ENCODE measurements at regions not wholly inside any gene's neighbourhood (a gene's known extent, or its start where the extent isn't known, plus 50 kb on each side); places are given as distances from the start of the nearest gene placed in this dataset.
A peak's percentile ranks its signal among the peaks of the same experiment; 100 is the strongest.
"Not testable (repeated sequence)": the region's sequence is repeated elsewhere in the genome, so short reads cannot be mapped to it uniquely, and the experiment has no call there.

DNA sequence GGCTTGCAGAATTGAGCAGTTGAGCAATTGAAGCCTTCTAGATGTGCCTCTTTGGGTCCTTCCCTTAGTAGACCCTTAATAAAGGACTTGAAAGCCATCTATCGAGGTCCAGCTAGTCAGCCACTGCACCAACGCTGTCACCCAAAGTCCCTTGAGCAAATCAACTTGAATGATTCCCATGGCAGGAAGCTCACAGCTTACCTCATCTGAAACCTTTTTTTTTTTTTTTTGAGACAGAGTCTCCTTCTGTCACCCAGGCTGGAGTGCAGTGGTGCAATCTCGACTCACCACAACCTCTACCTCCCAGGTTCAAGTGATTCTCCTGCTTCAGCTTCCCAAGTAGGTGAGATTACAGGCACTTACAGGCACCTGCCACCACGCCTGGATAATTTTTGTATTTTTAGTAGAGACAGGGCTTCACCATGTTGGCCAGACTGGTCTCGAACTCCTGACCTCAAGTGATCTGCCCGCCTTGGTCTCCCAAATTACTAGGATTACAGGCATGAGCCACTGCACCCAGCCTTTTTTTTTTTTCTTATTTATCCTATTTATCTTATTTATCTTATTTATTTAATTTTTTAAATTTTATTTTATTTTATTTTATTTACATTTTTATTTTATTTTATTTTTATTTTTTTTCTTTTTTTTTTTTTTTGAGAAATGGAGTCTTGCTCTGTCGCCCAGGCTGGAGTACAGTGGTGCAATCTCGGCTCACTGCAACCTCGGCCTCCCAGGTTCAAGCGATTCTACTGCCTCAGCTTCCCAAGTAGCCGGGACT lies 143.8 kb downstream of the NUFIP1 start:
- not testable (repeated sequence) for DNase-seq

DNA sequence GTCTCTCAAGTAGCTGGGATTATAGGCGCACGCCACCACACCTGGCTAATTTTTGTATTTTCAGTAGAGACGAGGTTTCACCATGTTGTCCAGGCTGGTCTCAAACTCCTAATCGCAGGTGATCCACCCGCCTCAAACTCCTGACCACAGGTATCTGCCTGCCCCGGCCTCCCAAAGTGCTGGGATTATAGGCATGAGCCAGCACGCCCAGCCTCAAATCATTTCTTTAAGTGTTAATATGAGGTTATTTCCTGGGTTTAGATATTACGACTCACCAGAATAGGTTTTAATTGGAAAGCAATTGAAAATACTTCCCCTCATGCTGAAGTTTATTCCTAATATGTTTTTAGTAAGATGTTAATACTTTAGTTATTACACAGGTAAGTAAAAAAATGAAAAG lies 144.5 kb downstream of the NUFIP1 start:
- no peak for DNase-seq

DNA sequence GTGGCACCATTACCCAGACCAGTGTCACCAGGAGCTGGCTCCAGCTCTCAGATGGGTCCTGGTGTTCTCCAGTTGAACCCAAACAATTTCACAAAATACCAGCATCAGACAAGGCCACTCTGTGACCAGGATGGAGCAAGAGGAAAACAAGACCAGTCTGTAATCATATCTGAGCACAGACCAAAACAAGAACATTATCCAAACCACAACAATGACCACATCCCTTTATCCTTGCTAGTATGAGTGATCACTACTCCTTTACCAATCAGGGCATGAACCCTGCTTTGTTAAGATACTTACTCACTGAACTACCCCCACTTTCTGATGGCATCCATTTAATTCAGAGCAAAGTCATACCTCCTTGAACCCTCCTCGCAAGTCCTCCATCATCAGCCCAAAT lies 145.9 kb downstream of the NUFIP1 start:
- peak; percentile 59 for DNase-seq

DNA sequence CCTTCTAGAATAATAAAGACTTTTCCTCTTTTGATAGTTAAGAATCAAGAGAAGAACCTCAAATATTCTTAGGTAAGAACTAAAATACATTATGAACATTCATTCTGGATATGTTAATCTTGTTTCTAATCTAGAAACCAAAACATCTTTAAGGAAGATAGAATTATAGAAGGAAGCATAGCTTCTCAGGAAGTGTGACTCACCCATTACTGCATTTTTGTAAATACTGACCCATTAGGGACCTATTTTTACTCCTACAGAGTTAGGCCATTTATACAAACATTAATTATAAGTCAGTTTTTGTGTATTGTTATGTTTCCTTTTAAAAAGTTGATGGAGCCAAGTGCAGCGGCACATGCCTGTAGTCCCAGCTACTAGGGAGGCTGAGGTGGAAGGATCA lies 147.1 kb downstream of the NUFIP1 start:
- DNase-seq, result peak; percentile 46

DNA sequence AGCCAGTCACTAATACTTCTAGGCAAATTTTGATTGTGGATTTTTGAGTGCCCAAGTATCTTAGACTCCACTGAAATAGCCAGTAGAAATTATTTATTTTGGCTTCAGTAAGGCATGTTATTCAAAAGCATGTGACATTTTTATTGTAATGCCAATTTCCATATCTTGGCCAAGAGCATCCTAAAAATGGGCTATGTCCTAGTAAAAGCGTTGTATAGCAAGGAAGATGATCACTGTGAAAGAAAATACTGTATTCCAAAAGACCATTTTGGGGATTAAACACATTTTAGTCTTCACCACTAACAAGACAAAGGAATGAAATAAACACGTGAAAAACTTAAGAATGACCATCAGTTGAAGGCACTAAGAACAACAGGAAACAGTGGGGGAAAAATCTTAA lies 149.1 kb downstream of the NUFIP1 start:
- DNase-seq, result no peak

DNA sequence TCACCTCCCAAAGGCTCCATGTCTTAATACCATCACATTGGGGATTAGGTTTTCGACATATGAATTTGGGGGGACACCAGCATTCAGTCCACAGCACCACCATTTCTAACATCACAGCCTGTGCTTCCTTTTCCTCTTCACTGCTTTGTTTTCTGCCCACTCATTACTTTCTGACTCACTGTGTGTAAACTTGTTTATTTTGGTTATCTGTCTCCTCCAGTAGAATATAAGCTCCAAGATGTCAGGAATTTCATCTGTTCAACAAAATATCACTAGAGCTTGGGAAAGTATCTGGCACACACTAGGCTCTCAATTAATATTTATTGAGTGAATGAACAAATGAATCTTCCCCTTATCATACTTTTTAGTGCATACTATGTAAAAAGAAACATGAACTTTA lies 152.0 kb downstream of the NUFIP1 start:
- no peak for DNase-seq

DNA sequence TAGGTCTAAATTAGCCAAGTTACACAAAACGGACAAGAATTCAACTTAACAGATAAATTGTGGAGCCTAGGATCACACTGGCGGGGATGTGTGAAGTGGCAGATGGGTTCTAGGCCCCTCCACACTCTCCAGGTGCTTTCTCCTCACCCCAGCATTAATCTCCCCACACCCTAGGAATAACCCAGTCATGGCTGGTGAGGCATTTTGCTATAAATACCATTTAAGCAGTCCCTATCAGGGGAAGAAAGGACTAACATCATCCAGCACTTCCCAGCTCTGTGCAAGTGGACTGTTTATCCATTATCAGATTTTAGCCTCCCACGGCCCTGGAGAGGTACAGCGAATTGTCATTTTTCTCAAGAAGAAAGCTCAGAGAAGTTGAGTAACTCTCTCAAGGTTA lies 154.9 kb downstream of the NUFIP1 start:
- no peak for DNase-seq

DNA sequence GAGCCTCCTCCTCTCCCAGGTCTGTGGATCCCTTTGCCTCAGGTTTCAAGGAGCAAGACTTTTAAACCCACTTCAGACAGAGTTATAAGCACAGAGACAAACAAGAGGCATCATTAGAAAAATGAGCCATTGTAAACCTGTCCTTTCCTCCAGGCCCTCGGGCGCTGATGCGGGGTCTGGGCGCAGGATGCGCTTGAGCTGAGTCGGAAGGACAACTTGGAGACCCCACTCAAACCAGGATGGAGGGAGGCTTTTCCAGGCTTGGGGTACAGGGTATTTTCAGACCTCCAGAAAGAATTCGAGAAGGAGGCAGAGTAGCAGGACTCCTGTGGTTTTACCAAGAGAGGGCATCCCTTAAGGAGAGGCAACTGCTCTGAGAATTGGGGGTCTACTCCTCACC lies 155.6 kb downstream of the NUFIP1 start:
- DNase-seq, result no peak

DNA sequence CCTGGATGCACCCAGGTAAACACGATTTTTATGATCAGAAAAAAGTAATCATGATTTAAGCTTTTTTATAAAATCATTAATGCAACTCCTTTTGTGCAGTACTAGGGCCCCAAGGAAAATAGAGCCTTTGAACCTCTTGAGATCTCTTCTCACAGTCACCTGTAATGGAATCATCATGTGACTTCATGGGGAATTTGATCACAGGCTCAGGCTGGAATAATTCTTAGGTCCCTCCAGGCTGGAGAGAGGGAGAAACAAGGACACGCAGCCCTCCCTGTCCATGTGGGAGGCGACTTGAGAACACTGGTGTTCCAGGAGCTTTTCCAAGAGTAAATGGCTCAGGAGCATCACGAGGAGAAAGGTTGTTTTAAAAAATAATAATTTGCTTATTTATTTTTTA lies 156.1 kb downstream of the NUFIP1 start:
- DNase-seq, result no peak

DNA sequence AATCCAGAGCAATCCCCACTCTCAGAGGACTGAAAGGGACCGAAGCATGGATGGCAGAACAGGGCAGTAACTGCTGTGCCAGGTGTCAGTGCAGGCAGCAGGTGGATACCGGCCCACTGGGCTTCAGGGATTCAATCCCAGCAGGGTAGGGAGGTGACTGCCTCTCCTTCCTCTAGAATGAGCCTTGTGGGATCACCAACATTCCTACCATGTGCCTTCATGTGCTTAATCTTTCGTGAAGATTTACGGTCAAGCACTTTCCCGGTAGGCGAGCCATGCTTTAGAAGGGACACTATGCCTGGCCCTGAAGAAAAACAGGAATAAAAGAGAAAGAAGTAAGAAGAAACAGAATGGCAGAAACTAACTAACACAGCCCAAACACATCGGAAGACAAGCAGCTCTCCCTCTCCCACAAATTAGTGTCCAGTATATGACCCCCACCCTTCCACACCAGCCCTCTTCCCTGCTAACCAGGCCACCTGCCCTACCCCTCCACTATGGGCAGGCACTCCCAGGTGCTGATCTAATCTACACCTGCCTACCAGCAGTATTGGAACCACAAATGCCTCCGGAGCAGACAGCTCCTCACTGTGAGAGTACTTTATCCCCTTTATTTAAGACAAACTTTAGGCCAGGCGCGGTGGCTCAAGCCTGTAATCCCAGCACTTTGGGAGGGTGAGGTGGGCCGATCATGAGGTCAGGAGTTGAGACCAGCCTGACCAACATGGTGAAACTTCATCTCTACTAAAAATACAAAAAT lies 162.5 kb downstream of the NUFIP1 start:
- no peak for DNase-seq

DNA sequence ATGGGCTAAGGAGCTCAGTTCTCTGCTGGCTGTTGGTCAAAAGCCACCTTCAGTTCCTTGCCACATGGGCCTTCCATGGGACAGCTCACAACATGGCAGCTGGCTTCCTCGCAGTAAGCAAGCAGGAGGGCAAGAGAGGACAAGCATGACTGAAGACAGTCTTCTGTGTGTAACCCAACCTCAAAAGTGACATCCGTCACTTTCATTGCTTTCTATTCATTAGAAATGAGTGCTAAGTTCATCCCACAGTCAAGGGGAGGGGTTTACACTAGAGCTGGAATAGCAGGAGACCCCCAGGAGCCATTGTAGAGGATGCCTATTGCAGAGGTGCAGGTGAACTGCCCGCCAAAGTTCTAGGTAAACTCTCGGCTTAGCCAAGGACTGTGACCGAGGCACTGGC lies 163.3 kb downstream of the NUFIP1 start:
- DNase-seq, result no peak

DNA sequence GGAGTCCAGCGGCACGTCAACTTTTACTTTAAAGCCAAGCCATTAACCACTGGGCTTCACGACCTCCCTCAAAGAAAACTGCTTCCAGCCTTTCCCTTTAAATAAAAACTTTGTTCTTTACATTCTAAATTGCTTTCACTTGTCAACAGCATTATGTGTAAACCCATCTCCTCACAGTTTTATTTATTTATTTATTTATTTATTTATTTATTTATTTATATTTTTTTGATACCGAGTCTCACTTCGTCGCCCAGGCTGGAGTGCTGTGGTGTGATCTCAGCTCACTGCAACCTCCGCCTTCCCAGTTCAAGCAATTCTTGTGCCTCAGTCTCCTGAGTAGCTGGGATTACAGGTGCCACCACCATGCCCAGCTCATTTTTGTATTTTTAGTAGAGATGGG lies 165.7 kb downstream of the NUFIP1 start:
- DNase-seq, result not testable (repeated sequence)

DNA sequence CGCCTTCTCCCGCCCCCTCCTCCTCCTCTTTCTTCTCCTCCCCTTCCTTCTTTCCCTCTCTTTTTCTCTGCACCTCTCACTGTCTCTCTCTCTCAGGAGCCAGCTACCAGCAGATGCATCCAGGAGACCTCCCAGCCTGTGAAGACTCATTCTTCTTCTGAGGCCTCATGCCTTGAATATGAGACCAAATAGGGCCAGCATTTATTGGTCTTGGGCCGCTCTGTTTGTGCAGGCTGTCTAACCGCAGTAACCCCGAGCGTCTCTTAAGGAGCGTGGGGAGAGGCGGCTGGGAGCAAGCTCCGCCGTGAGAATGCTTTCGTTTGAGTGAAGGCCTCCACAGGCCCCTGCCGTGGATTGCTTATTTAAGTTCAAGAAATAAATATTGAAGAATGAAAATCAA lies 167.0 kb downstream of the NUFIP1 start:
- no peak for DNase-seq

DNA sequence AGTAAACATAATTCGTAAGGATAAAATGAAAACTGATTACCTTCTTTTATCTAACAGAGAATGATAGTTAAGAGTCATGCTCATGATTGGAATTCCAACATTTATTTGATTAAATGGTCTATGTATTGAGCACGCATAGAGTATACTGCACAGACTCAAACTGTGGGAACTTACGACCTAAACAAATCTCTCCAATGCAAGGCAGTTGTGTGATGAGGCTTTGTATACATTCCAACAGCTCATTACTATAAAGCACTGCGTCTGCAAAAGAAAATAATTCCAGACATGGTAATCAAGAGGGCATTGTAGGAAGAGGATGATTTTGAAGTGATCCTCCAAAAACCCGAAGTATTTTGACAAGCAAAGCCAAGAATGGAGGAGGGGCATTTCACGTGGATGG lies 169.5 kb downstream of the NUFIP1 start:
- DNase-seq, result no peak

DNA sequence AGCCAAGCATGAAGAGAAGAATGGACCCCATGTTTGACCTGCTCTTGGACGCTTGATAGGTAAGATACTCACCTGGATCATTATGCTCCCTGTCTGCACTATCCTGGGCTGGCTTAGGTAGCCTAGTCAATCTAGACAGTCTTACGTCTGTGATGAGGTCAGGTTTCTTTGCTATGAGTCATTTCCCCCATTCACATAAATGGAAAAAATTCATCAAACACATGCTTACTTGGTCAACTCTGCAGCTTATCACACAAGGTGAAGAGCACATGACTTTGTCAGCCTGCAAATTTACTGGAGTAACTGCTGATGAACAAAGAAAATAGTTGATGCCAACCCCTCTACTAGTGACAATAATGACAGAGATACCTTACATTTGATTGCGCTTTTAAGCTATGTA lies 170.0 kb downstream of the NUFIP1 start:
- DNase-seq, result peak; percentile 79

DNA sequence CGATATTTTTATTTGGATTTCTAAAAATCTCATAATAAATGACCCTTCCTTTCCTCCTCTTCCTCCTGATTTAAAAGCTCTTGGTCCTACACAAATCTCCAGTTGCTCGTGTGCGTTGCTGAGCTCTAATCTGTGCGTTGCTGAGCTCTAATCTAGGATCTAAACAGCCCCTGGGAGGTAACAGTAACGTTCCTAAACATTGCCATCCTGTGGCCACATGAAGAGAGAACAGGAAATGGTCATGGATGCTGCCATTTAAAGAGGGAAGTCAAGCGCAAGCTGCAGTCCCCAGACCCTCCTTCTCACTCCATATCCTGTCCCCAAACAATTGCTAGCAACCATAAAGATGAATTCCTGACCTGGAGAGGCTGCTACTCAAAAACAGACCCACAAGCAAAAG lies 170.8 kb downstream of the NUFIP1 start:
- DNase-seq, result peak; percentile 55

DNA sequence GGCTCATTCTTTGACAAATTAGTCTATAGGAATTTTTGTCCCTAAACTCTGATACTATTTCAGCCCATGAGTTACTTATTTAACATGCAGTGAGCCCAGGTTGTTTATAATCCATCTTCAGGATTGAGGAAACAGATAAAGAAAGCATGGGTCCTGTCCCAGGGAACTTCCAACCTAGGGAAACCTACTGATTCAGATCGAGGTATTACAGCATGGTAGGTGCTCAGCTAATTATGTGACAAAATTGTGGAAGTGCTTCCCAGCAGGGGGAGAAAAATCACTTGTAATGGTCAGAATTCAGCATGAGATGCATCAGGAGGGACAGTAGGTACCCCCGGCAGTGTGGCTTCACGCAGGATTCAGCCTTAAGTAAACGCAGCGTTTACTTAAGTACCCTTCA lies 171.3 kb downstream of the NUFIP1 start:
- no peak for DNase-seq

DNA sequence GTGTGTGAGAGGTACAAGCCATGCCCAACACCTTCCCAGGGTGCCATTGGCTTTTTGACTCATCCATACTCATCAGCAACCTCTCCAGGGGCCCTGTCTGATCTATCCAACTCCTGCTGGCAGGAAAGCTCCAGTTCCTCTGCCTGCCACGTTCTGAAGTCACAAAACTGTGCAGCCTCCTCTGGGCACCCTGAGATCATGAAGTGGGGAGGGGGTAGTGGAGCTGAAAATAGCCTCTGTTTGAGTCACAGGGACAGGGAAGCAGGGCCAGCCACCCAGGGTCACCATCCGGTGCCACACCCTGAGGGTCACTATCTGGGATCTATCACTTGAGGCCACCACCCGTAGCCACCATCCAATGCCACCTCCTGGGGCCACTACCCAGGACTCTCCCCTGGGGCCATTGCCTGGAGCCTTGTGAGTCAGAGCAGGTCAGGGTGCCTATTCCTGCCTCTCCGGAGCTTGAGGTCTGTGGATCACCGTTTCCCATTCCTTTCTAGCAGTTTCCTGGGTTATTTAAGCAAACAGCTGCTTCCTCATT lies 172.1 kb downstream of the NUFIP1 start:
- DNase-seq, result peak; percentile 64

DNA sequence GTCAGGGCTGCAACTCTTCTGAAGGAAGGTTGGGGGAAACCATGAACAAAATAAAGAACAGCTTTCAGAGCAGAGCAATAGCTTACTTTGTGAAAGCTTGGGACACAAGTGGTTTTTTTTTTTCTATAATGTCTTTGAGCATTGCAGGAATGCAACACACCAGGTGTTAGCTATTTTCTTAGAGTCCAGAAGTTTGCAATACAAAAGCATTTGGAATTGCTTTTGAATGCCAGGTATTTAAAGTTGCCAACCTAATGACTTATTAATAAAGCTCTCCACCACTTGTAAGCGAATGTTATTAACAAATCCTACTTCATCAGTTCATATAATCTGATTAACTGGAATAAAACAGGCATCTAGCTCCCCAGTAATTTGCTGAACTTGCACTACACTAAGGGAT lies 172.6 kb downstream of the NUFIP1 start:
- DNase-seq, result peak; percentile 42

DNA sequence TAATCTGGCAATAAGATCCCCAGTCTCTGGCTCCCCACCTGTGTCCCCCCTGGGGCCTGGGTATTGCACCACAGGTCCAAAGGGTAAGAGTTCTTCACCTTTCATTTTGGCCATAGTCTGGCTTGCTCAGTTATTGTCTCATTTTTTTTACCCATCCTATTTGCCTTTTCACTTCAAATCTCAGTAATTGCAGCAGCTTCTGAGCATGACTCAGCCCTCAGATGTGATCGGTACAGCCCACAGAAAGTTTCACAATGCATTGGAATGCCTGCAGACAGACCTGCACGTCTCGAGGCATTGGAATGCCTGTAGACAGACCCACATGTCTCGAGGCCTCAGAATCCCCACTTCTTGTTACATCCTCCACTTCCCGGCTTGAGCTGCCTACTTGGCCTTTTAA lies 173.6 kb downstream of the NUFIP1 start:
- DNase-seq, result peak; percentile 99

DNA sequence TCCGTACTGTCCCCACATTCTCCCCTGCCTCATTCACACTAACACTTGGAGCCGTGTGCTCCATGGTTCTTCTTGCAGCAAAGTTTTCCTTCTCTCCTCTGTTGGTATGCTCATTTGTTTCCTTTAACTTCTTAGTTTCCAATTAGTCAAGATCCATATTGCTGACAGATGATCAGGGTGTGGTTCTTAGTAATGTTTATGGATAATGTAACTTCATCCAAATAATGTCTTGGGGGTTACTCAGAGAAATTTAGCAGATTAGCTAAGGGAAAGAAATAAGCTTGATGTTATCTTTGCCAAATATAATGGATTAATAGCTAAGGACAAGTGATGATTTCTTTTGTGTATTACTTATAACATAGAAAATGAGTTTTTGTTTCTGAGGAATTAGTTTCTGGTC lies 174.4 kb downstream of the NUFIP1 start:
- no peak for DNase-seq

DNA sequence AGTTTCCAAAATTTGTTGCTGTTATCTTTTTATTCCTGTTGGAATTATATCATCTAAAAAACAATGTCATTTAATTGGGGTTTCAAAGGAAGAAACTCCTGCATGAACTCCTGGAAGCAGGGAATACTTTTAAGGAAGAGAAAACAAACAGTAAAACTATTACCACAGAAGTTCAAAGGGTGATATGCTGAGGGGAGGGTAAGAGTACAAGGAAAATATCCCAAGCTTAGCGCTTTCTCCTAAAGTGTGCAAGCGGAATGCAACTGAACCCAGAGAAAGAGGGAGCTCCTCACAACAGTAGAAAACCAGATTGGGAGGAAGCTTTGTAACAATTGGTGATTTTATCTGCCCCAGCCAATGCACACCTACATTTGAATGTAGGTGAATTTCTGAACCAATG lies 175.1 kb downstream of the NUFIP1 start:
- no peak for DNase-seq

DNA sequence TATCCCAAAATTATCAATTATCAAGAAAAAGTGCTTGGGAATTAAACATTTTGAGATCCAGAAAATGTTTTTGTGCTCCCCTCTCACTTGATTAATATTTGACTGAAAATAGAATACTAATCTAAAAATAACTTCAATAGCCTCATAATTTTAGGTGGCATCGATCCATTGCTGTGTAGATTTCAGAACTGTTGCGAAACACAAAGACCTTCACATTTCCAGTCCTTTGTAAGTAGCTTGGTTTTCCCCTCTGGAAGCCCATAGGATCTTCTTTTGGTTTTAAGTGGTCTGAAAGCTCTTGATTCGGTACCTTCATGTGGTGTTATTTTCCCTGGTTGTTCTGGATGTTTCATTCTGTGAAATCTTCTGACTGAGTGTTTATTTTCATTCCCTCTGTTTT lies 176.5 kb downstream of the NUFIP1 start:
- DNase-seq, result peak; percentile 42

All from fibroblast of upper back skin (primary cell).